ENCODE measurements at regions not wholly inside any gene's neighbourhood (a gene's known extent, or its start where the extent isn't known, plus 50 kb on each side); places are given as distances from the start of the nearest gene placed in this dataset.
"Not testable (repeated sequence)": the region's sequence is repeated elsewhere in the genome, so short reads cannot be mapped to it uniquely, and the experiment has no call there.

- no peak for DNase-seq (ENCODE audit: low read depth, low spot score)
These were observed 613.5 kb downstream of the C6orf118 start for GRCh38 chr6:164695896-164696295.

- DNase-seq (ENCODE audit: low read depth, low spot score), result no peak
These were observed 615.0 kb downstream of the C6orf118 start for GRCh38 chr6:164694386-164694785.

- DNase-seq (ENCODE audit: low read depth, low spot score), result no peak
These were observed 615.5 kb downstream of the C6orf118 start for GRCh38 chr6:164693944-164694343.

- DNase-seq (ENCODE audit: low read depth, low spot score), result no peak
These were observed 616.5 kb downstream of the C6orf118 start for GRCh38 chr6:164692772-164693510.

GRCh38 chr6:164690702-164691500 lies 618.5 kb downstream of the C6orf118 start:
- no peak for DNase-seq (ENCODE audit: low read depth, low spot score)

DNA sequence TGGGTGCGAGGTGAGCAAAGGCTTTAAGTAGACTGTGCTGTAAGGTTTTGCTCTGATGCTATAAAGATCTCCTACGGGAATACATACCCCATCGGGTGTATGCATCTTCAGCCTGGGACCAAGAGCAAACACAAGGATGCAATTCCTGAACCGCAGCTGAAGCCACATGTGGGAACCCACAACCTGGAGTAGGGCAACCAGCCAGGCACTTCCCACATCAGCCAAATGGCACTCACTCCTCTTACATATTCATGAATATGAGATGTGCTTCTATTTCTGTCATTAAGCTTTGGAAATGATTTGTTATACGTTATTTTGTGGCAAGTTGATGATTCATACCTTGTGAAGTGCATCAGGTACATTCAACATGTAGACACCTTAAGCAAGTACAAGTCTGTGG lies 619.2 kb downstream of the C6orf118 start:
- DNase-seq (ENCODE audit: low read depth, low spot score), result no peak

DNA sequence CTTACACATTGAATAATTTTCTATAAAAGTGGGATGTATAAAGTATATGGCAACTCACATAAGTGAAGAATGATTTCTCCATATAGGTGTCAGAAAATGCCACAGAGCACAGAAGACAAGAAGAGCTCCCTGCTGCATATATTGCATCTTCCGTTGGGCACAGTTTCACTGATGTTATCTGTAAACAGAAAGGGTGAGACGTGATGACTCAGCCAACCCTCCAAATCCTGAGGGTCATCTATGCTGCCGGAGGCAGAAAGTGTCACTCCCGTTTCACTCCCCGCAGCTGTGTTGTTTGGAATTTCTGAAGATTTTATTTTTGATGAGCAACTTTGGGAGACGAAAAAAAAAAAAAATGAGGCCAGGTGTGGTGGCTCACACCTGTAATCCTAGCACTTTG lies 644.1 kb downstream of the C6orf118 start:
- DNase-seq (ENCODE audit: low read depth, low spot score), result no peak

DNA sequence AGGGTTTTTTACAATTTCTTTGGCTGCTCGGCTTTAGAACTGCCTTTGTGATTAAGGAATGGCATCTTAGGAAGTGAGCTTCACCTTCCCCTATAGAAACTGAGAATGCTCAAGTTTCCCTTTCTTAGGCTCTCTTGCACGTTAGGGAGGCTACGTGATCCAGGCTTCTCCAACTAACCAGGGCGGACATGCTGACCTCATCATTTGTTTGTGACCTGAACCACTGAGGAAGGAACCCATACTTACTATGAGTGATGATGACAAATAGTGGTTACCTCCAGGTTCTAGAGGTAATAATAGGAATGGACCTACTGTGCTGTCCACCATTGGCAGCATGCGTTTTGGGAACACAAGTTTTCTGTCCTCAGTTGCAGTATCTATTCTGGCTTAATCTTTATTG lies 645.8 kb downstream of the C6orf118 start:
- no peak for DNase-seq (ENCODE audit: low read depth, low spot score)

DNA sequence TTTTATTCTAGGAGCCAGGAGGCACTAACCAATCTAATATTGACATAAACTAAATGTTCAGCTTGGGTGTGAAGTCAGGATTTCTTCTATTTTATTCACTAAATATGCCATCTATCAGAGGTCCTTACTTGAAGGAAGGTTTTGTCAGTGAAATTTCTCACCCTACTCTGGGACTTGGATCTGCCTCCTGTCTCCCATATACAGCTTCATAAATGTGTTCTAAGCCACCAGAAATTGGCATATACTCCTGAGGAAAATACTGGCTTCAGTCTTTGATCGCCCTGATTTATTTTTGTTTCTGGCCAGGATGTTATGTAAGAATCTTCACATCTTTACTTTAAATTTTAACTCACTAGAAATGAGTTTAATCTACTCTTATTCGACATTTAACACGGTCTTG lies 647.7 kb downstream of the C6orf118 start:
- DNase-seq (ENCODE audit: low read depth, low spot score), result no peak

GRCh38 chr6:164660781-164661180 lies 648.6 kb downstream of the C6orf118 start:
- no peak for DNase-seq (ENCODE audit: low read depth, low spot score)

DNA sequence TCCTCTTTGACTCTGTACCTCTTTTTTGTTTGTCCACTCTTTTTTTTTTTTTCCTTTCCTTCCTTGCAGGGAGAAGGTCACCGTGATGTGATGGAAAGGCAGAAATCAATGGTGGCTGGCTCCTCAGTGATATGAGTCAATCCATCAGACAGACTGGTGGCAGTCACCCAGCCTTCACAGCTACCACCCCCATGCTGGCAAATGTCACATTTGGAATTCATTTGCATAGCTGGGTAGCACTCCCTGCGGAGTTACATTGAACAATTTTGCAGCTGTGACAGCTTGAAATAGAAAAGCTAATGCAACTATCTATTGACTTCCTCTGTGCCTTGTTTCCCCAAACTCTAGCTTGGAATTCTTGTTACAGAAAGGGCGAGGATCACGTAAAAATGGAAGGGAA lies 668.4 kb downstream of the C6orf118 start:
- DNase-seq (ENCODE audit: low read depth, low spot score), result no peak

DNA sequence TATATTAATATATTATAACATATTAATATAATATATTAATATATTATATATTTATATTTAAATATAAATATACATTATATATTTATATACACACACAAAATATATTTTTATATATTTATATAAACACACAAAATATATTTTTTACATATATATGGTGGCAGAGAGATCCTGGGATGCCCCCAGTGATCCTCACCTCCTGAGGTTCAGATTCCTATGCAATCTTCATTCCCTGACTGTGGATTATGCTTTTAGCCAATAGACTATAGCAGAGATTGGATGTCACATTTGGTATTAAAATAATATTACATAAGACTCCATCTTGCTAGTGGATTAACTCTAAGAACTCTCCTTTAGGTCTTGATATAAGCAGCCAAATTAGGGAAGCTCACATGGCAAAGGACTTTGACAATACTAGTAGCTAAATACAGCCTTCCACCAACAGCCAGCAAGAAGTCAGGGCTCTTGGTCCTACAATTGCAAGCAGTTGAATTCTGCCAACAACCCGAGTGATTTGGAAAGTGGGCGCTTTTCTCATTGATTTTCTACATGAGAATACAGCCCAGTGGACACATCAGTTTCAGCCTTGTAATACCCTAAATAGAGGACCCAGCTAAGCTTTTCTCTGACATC lies 681.0 kb downstream of the C6orf118 start:
- DNase-seq (ENCODE audit: low read depth, low spot score), result no peak

DNA sequence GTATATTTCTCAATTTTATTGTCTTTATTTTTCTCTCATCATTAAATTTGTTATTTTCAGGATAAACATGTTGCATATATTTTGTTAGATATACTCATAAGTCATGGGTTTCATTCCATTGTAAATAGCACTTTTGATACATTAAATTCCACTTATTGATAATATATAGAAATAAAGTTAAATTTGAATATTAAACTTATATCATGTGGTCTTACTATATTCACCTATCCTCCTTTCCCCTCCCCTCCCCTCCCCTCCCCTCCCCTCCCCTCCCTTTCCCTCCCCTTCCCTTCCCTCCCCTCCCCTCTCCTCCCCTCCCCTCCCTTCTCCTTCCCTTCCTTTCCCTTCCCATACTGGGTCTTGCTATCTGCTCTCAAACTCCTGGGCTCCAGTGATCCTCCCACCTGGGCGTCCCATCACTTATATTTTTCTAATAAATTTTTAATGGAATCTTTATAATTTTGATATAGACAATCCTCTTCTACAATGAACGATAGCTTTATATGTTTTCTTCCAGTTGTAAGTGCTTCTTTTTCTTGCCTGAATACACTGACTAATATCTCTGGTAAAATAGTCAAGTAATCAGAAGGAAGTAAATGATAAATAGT lies 692.4 kb downstream of the C6orf118 start:
- DNase-seq (ENCODE audit: low read depth, low spot score), result no peak

DNA sequence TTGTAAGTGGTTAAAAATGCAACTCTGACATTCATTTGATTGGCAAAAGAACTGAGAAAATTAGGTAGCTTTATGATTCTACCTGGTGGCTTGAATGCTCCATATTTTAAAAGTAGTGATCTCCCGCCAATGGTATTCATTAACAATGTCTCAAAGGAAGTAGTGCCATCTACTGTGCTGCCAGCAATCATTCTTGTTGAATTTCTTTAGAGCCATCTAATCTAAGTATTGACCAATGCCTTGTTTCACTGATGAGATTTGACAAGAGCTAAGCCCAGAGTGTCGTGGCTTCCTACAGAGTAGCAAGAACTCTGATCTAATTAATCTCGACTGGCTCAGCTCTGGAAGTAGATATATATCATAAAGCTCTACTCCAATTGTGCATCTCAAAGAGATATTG lies 696.7 kb downstream of the C6orf118 start:
- no peak for DNase-seq (ENCODE audit: low read depth, low spot score)

DNA sequence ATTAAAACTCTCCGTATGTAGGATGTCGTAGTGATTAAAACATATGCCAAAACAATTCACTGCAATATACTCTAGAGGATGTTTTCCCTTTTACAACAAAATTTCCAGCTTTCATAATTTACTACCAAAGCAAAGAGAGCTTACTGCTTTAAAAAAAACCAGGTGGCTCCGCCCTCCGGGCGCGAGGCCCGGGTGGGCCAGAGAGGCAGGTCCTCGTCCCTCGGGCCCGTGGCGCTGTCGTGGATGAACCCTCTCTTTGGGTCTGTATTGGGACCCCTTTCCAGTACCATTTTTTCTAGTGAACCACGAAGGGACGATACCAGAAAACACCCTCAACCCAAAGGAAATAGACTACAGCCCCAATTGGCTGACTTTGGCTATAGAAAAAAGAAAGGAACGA lies 698.5 kb downstream of the C6orf118 start:
- not testable (repeated sequence) for DNase-seq (ENCODE audit: low read depth, low spot score)

DNA sequence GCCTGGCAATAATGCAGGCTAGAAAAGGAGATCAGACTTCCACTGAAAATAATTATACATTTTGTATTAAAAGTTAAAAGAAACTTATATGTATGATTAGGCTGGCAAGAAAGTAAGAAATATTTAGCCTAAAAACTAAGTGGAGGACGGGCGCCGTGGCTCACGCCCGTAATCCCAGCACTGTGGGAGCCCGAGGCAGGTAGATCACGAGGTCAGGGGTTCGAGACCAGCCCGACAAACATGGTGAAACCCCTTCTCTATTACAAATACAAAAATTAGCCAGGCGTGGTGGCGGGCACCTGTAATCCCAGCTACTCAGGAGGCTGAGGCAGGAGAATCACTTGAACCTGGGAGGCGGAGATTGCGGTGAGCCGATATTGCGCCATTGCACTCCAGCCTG lies 707.0 kb downstream of the C6orf118 start:
- not testable (repeated sequence) for DNase-seq (ENCODE audit: low read depth, low spot score)

GRCh38 chr6:164581563-164581962 lies 727.8 kb downstream of the C6orf118 start:
- no peak for DNase-seq (ENCODE audit: low read depth, low spot score)

GRCh38 chr6:164579035-164579434 lies 730.4 kb downstream of the C6orf118 start:
- DNase-seq (ENCODE audit: low read depth, low spot score), result no peak

- DNase-seq (ENCODE audit: low read depth, low spot score), result no peak
These were observed 730.8 kb downstream of the C6orf118 start for GRCh38 chr6:164578616-164579015.

GRCh38 chr6:164570801-164571200 lies 738.6 kb downstream of the C6orf118 start:
- DNase-seq (ENCODE audit: low read depth, low spot score), result no peak

GRCh38 chr6:164569509-164569908 lies 739.9 kb downstream of the C6orf118 start:
- no peak for DNase-seq (ENCODE audit: low read depth, low spot score)

- no peak for DNase-seq (ENCODE audit: low read depth, low spot score)
These were observed 745.5 kb downstream of the C6orf118 start for GRCh38 chr6:164563924-164564323.
